Esophagus muscularis mucosa (tissue), 4 donors: ENCODE measurements at regions not wholly inside any gene's neighbourhood (a gene's known extent, or its start where the extent isn't known, plus 50 kb on each side); places are given as distances from the start of the nearest gene placed in this dataset.

ENCODE experiments used
- DNase-seq: peaks from one replicate; pipeline ENCODE4 v3.0.0-alpha.2; 2017; ENCODE audit errors: extremely low spot score
- H3K27ac ChIP-seq, 4 donors: fragments of 200-600 bp; sonication (generic); replicated peaks in 1 of 4; 1 replicate in 3 of 4; 2 replicates in 1 of 4; pipeline ENCODE4 v1.5.1; 2016 to 2019; ENCODE audit warnings: mild to moderate bottlenecking in 1 of 4
- H3K27me3 ChIP-seq, 4 donors: fragments of 200-600 bp; sonication (generic); one replicate each; pipeline versions ENCODE4 v1.5.1 to v1.6.0; 2016 to 2019
- H3K36me3 ChIP-seq, 4 donors: fragments of 200-600 bp; sonication (generic); one replicate each; pipeline ENCODE4 v1.5.1; 2016 to 2019
- H3K4me1 ChIP-seq, 4 donors: fragments of 200-600 bp; sonication (generic); one replicate each; pipeline ENCODE4 v1.5.1; 2016 to 2019
- H3K4me3 ChIP-seq, 4 donors: fragments of 200-600 bp; sonication (generic); 1 replicate in 2 of 4; 2 replicates in 2 of 4; pipeline ENCODE4 v1.5.1; 2016 to 2019; ENCODE audit warnings: mild to moderate bottlenecking in 4 of 4, moderate library complexity in 1 of 4
- H3K9me3 ChIP-seq, 4 donors: fragments of 200-600 bp; sonication (generic); 1 replicate in 3 of 4; 2 replicates in 1 of 4; pipeline ENCODE4 v1.5.1; 2016 to 2019
- CTCF ChIP-seq, 3 experiments: fragments of 200-600 bp in 2 of 3; fragments of 450-650 bp in 1 of 3; sonication (generic) in 2 of 3; IDR thresholded peaks; one replicate each; pipeline ENCODE4 v1.5.1; 2017 to 2019; ENCODE audit warnings: antibody characterized with exemption in 3 of 3, mild to moderate bottlenecking in 2 of 3, moderate library complexity in 1 of 3
- EP300 ChIP-seq: sonication (generic); formaldehyde crosslinking; IDR thresholded peaks from one replicate; pipeline ENCODE4 v1.6.1; 2017; ENCODE audit warnings: antibody characterized with exemption
- POLR2A ChIP-seq: fragments of 450-650 bp; IDR thresholded peaks from one replicate; pipeline ENCODE4 v1.6.1; 2017; ENCODE audit warnings: antibody characterized with exemption, moderate library complexity, mild to moderate bottlenecking, low read depth
- POLR2AphosphoS5 ChIP-seq, 2 donors: sonication (generic); formaldehyde crosslinking; IDR thresholded peaks; one replicate each; pipeline ENCODE4 v1.6.1; 2017; ENCODE audit warnings: antibody characterized with exemption in 2 of 2
- WGBS: methylation state at CpG from one replicate; pipeline ENCODE4 v1.1.5; 2018; 5-methylcytosine and 5-hydroxymethylcytosine counted together
- intact Hi-C: fragments of 100-400 bp; cut with DNase I; formaldehyde crosslinking; loops from one replicate; pipeline ENCODE4 v1.15.1; 2023

DNA sequence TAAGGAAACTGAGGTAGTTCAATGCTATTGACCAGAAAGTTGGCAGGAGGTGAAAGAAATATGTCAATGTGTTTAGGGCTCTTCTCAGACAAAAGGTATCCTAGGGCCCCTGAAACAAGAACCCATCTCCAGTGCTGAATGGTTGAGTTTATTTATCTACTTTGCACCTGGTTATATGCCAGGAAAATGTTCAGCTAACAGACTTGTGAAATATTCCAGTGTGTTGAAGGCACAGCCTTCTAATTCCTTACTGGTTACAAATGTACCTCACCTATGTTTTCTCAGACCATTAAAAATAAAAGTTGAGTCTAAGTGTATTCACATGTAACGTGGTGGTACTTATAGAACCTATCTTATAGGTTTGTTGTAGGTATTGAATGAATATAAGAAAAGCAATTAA lies 511.7 kb upstream of the SEL1L start:
- Histone ChIP-seq H3K4me1 (no peaks in the 10 kb centered on the region), H3K36me3 (no peaks in the 10 kb centered on the region), H3K27me3 (no peaks in the 10 kb centered on the region), H3K27ac (no peak overlapping the region), H3K4me3 (no peak overlapping the region), H3K9me3 (no peaks in the 10 kb centered on the region)
- intact Hi-C loops: no loop called here
- no peak for TF ChIP-seq POLR2A
- WGBS: 56% methylated on average over 1 of the region's 1 CpG
- DNase-seq: no peak

DNA sequence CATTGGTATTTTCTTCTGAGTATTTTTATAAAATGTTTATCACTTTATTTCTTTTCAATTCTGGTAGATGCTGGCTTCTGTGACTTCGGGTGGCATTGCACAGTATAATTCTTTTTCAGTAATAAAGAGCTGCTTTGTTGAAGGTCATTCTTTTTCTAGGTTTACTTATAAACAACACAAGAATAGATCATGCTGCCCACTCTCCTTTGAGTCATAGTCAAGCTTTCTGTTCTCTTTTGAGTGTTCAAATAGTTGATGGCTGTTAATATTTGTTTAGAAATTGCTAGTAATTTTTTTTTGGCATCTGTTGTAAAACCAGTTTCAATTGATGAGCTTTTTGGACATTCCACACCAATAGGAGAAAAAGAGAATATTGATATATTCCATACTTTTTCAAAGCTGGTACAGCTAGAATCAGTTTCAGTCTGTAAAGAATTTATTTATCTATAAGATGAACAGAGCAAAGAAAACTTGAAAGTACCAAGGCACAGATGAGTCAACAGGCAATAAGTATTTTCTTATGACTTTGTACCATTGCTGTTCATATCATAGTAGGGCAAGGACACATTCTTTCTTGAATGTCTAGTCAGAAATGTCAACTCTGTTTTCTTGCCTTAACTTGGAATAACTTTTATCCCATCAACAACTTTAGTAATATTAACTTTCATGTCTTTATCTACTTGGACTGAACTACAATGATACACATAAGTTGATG lies 513.0 kb upstream of the SEL1L start:
- Histone ChIP-seq H3K9me3 (no peaks in the 10 kb centered on the region), H3K27me3 (no peaks in the 10 kb centered on the region), H3K36me3 (no peaks in the 10 kb centered on the region), H3K27ac (no peak overlapping the region), H3K4me1 (no peaks in the 10 kb centered on the region), H3K4me3 (no peak overlapping the region)
- no peak for DNase-seq
- TF ChIP-seq CTCF (IDR thresholded peaks at IDR 0.05): no peak
- TF ChIP-seq EP300: no peak
- TF ChIP-seq POLR2A: no peak
- TF ChIP-seq POLR2AphosphoS5 (IDR thresholded peaks at IDR 0.05): no peak
- 92% methylated on average over 1 of the region's 1 CpG for WGBS
- intact Hi-C loops: no loop called here

DNA sequence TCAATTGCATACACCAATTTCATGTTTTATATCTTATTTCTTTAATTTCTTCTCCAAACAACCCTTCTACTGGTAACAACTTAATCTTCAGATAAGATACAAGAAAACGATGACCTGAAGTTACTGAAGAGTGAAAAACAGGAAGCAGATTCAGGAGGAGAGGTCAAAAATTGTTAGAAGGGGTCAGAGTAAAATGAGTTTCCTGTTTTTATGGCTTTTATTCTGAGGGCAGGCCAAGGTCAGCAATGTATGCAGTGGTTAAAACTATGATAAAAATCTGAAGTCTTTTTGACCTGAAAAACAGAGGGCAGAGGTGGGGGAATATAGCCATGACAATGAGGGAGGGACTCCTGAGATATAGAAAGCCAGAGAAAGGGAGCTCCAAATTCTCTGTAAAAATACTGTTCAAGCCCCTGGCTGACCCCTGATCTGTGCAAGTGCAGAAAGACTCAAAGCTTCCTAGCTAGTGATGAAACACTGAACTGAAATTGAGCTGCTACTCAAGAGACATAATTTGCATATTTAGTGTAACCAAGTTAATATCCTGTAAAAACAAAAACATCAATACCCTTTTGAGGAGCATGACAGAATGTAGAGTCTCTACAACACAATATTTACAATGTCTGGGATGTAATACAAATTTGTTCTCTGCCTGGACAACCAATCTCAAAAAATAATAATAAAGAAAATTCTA lies 514.3 kb upstream of the SEL1L start:
- Histone ChIP-seq H3K27me3 (no peaks in the 10 kb centered on the region), H3K9me3 (no peaks in the 10 kb centered on the region), H3K4me1 (no peaks in the 10 kb centered on the region), H3K4me3 (no peak overlapping the region), H3K27ac (no peak overlapping the region), H3K36me3 (no peaks in the 10 kb centered on the region)
- no peak for DNase-seq
- WGBS: 64% methylated on average over 1 of the region's 1 CpG
- TF ChIP-seq CTCF (IDR thresholded peaks at IDR 0.05) (no peak), EP300 (no peak)
- intact Hi-C loops: no loop called here

DNA sequence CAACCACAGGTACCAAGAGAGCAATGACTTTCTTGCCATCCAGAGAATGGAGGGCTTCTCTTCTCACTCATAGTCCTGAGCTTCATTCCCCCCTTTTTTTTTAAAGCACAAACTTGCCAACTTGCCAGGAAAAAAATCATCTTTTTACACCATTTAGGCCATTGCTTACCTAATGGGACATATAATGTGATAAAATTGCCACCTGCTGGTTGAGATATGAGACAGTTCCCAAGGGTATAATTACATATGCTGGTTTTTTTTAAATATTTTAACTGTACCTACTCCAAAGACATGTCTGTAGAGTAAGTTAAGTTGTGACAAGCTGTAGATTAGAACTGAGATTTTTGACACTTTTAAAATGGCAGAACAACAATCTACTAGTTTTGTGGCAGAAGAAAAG lies 519.1 kb upstream of the SEL1L start:
- TF ChIP-seq POLR2A (no peak), EP300 (no peak), CTCF (IDR thresholded peaks at IDR 0.05) (no peak), POLR2AphosphoS5 (IDR thresholded peaks at IDR 0.05) (no peak)
- intact Hi-C loops: no loop called here
- Histone ChIP-seq H3K27ac (no peak overlapping the region), H3K4me3 (no peak overlapping the region), H3K27me3 (no peaks in the 10 kb centered on the region), H3K36me3 (no peaks in the 10 kb centered on the region), H3K9me3 (no peaks in the 10 kb centered on the region), H3K4me1 (peaks cover 0 to 9% (median 0%) of the 10 kb centered on the region in 4 donors)
- DNase-seq: no peak

GRCh38 chr14:82055515-82056115 lies 522.0 kb upstream of the SEL1L start:
- H3K4me3 ChIP-seq: no peak overlapping the region
- intact Hi-C loops: no loop called here
- WGBS: 8% methylated on average over 1 of the region's 1 CpG
- H3K27ac ChIP-seq: no peak overlapping the region
- no peak for DNase-seq
- peaks cover 0 to 9% (median 0%) of the 10 kb centered on the region in 4 donors for H3K4me1 ChIP-seq
- TF ChIP-seq POLR2A (no peak), POLR2AphosphoS5 (IDR thresholded peaks at IDR 0.05) (no peak), CTCF (IDR thresholded peaks at IDR 0.05) (no peak), EP300 (no peak)
- H3K9me3 ChIP-seq: no peaks in the 10 kb centered on the region
- no peaks in the 10 kb centered on the region for H3K27me3 ChIP-seq
- H3K36me3 ChIP-seq: no peaks in the 10 kb centered on the region
